Choroid plexus epithelial cell (primary cell): ENCODE measurements at regions not wholly inside any gene's neighbourhood (a gene's known extent, or its start where the extent isn't known, plus 50 kb on each side); places are given as distances from the start of the nearest gene placed in this dataset.
A peak's percentile ranks its signal among the peaks of the same experiment; 100 is the strongest.

ENCODE experiments used
- DNase-seq: peaks from one replicate; pipeline ENCODE4 v3.0.0-alpha.2; 2010; ENCODE audit warnings: low read depth
- H3K4me3 ChIP-seq: 2 replicates; pipeline ENCODE4 v1.5.1; 2011; ENCODE audit warnings: low read depth, mild to moderate bottlenecking, control low read depth, low read length, moderate library complexity
- CTCF ChIP-seq: conservative IDR thresholded peaks from 2 replicates; pipeline ENCODE4 v1.5.1; 2011; ENCODE audit warnings: low read depth, mild to moderate bottlenecking, control low read depth, inconsistent platforms, low read length, moderate library complexity

GRCh38 chr1:157925419-157926166 is 67.9 kb upstream of the KIRREL1 start:
- no peak overlapping the region for H3K4me3 ChIP-seq
- no peak for DNase-seq
- TF ChIP-seq CTCF = no peak

GRCh38 chr1:157932069-157932468 is 61.4 kb upstream of the KIRREL1 start:
- DNase-seq = peak; percentile 53
- TF ChIP-seq CTCF = no peak

GRCh38 chr1:157937744-157938143 is 55.7 kb upstream of the KIRREL1 start:
- no peak for TF ChIP-seq CTCF
- DNase-seq = no peak
- H3K4me3 ChIP-seq = no peak overlapping the region

More at GRCh38 chr1:157932069-157932468, 61.4 kb upstream of the KIRREL1 start:
- H3K4me3 ChIP-seq = no peak overlapping the region

- DNase-seq = no peak
- no peak for TF ChIP-seq CTCF
- no peak overlapping the region for H3K4me3 ChIP-seq
These were observed 51.5 kb upstream of the KIRREL1 start for GRCh38 chr1:157941939-157942338.
